CD14-positive monocyte (primary cell): ENCODE measurements at regions not wholly inside any gene's neighbourhood (a gene's known extent, or its start where the extent isn't known, plus 50 kb on each side); places are given as distances from the start of the nearest gene placed in this dataset.

Experiments used
- DNase-seq, 3 donors: peaks; one replicate each; pipeline ENCODE4 v3.0.0-alpha.2; 2011 to 2022
- H2AFZ ChIP-seq: 2 replicates; pipeline ENCODE4 v1.6.0; 2012; ENCODE audit warnings: mild to moderate bottlenecking, low read depth, low read length, inconsistent platforms; ENCODE audit not compliant: insufficient read depth, poor library complexity, severe bottlenecking
- H3K27ac ChIP-seq, 2 donors: 1 replicate in 1 of 2; 2 replicates in 1 of 2; pipeline ENCODE4 v1.5.1; 2012 to 2013; ENCODE audit warnings: low read length in 2 of 2, control low read depth in 1 of 2, inconsistent platforms in 1 of 2, low read depth in 1 of 2, mild to moderate bottlenecking in 1 of 2
- H3K27me3 ChIP-seq, 2 donors: one replicate each; pipeline versions ENCODE4 v1.6.0 to v1.6.1; 2011 to 2013; ENCODE audit warnings: low read length in 2 of 2; ENCODE audit not compliant: control insufficient read depth in 2 of 2, insufficient read depth in 2 of 2
- H3K36me3 ChIP-seq, 2 donors: replicated peaks in 1 of 2; 1 replicate in 1 of 2; 2 replicates in 1 of 2; pipeline versions ENCODE4 v1.5.1 to v1.6.1; 2012 to 2013; ENCODE audit warnings: low read length in 2 of 2, control low read depth in 1 of 2, inconsistent platforms in 1 of 2, mild to moderate bottlenecking in 1 of 2; ENCODE audit not compliant: insufficient read depth in 2 of 2, control insufficient read depth in 1 of 2
- H3K4me1 ChIP-seq, 2 donors: 1 replicate in 1 of 2; 2 replicates in 1 of 2; pipeline versions ENCODE4 v1.5.1 to v1.6.1; 2012 to 2013; ENCODE audit warnings: low read length in 2 of 2, control low read depth in 1 of 2, inconsistent platforms in 1 of 2, mild to moderate bottlenecking in 1 of 2, moderate library complexity in 1 of 2; ENCODE audit not compliant: insufficient read depth in 2 of 2, control insufficient read depth in 1 of 2
- H3K4me2 ChIP-seq: replicated peaks from 2 replicates; pipeline ENCODE3; 2012; ENCODE audit warnings: low read length, moderate library complexity, mild to moderate bottlenecking; ENCODE audit not compliant: poor library complexity, severe bottlenecking; ENCODE audit errors: extremely low read depth
- H3K4me3 ChIP-seq, 3 experiments: fragments of 200-600 bp in 1 of 3; sonication (generic) in 1 of 3; replicated peaks in 1 of 3; 1 replicate in 2 of 3; 2 replicates in 1 of 3; pipeline ENCODE4 v1.5.1; 2011 to 2013; ENCODE audit warnings: low read length in 3 of 3, mild to moderate bottlenecking in 3 of 3, control low read depth in 2 of 3, low read depth in 2 of 3, inconsistent platforms in 1 of 3, moderate library complexity in 1 of 3
- H3K79me2 ChIP-seq: 2 replicates; pipeline ENCODE4 v1.6.0; 2012; ENCODE audit warnings: mild to moderate bottlenecking, control low read depth, inconsistent platforms, low read length, moderate library complexity; ENCODE audit not compliant: insufficient read depth
- H3K9ac ChIP-seq: 2 replicates; pipeline ENCODE4 v1.6.0; 2017; ENCODE audit warnings: low read length, mild to moderate bottlenecking; ENCODE audit not compliant: insufficient read depth, poor library complexity, severe bottlenecking
- H3K9me3 ChIP-seq, 2 donors: replicated peaks in 1 of 2; 1 replicate in 1 of 2; 2 replicates in 1 of 2; pipeline versions ENCODE4 v1.5.1 to v1.6.1; 2012 to 2013; ENCODE audit warnings: low read length in 2 of 2, control low read depth in 1 of 2; ENCODE audit not compliant: control insufficient read depth in 1 of 2, insufficient read depth in 1 of 2
- H4K20me1 ChIP-seq: 2 replicates; pipeline ENCODE4 v1.6.0; 2012; ENCODE audit warnings: mild to moderate bottlenecking, low read length, control low read depth, moderate library complexity; ENCODE audit not compliant: insufficient read depth
- H3K27ac Mint-ChIP-seq, 7 donors: one replicate each; pipeline ENCODE4 v1.8.0; 2020; ENCODE audit warnings: mild to moderate bottlenecking in 7 of 7, mixed read lengths in 7 of 7, moderate library complexity in 6 of 7, inconsistent platforms in 2 of 7
- H3K27me3 Mint-ChIP-seq, 3 donors: one replicate each; pipeline ENCODE4 v1.8.0; 2021 to 2022; ENCODE audit warnings: low read depth in 3 of 3, mild to moderate bottlenecking in 3 of 3, mixed read lengths in 3 of 3, moderate library complexity in 3 of 3, inconsistent platforms in 1 of 3
- H3K36me3 Mint-ChIP-seq, 2 donors: one replicate each; pipeline ENCODE4 v1.8.0; 2020; ENCODE audit warnings: mixed read lengths in 2 of 2, inconsistent platforms in 1 of 2, mild to moderate bottlenecking in 1 of 2
- H3K4me1 Mint-ChIP-seq: one replicate; pipeline ENCODE4 v1.8.0; 2020; ENCODE audit warnings: mild to moderate bottlenecking, mixed read lengths
- H3K4me3 Mint-ChIP-seq, 2 donors: one replicate each; pipeline ENCODE4 v1.8.0; 2020; ENCODE audit warnings: mild to moderate bottlenecking in 2 of 2, mixed read lengths in 2 of 2, moderate library complexity in 1 of 2
- H3K9me3 Mint-ChIP-seq, 7 donors: one replicate each; pipeline ENCODE4 v1.8.0; 2020 to 2022; ENCODE audit warnings: mixed read lengths in 7 of 7, mild to moderate bottlenecking in 6 of 7, moderate library complexity in 6 of 7, inconsistent platforms in 2 of 7
- CTCF ChIP-seq: fragments of 200-600 bp; IDR thresholded peaks from one replicate; pipeline ENCODE4 v1.8.0; 2022; ENCODE audit warnings: antibody characterized with exemption, mild to moderate bottlenecking
- WGBS: methylation state at CpG from one replicate; pipeline ENCODE4 v1.1.5; 2013; ENCODE audit warnings: missing lambda C conversion rate; ENCODE audit not compliant: insufficient coverage; 5-methylcytosine and 5-hydroxymethylcytosine counted together
- intact Hi-C, 2 donors: fragments of 100-400 bp; cut with micrococcal nuclease; formaldehyde crosslinking; loops; one replicate each; pipeline versions ENCODE4 v1.15.0 to v1.15.1; 2023

GRCh38 chr2:128513961-128514283, 195.3 kb upstream of the HS6ST1 start:
- Mint-ChIP-seq H3K36me3 (no peaks in the 10 kb centered on the region), H3K27me3 (peaks cover under 1 to 6% (median 3%) of the 10 kb centered on the region in 3 donors), H3K27ac (peak overlapping the region; percentile 94 to 99 (median 98)), H3K4me1 (peaks cover 53% of the 10 kb centered on the region), H3K9me3 (peaks cover 0 to 2% (median 0%) of the 10 kb centered on the region in 7 donors), H3K4me3 (peak overlapping the region; percentile 67 to 88)
- peak overlapping the region; percentile 66 for H3K4me2 ChIP-seq
- no peaks in the 10 kb centered on the region for H3K27me3 ChIP-seq
- TF ChIP-seq CTCF: no peak
- peak overlapping the region; percentile 24 for H2AFZ ChIP-seq
- peaks cover 51 to 54% of the 10 kb centered on the region in 2 donors for H3K4me1 ChIP-seq
- intact Hi-C loops: loop anchor here in 1 of 2 donors (10.0 kb wide), 1 partner anchor 221 kb away; no protein-coding TSS in a partner anchor
- no peaks in the 10 kb centered on the region for H3K9me3 ChIP-seq
- no peaks in the 10 kb centered on the region for H3K79me2 ChIP-seq
- H3K4me3 ChIP-seq: peak overlapping the region; percentile 18 to 67 (median 20)
- H3K9ac ChIP-seq: peak overlapping the region; percentile 49
- no peaks in the 10 kb centered on the region for H4K20me1 ChIP-seq
- DNase-seq: peak; percentile 85 to 93 (median 90)
- no peaks in the 10 kb centered on the region for H3K36me3 ChIP-seq
- peak overlapping the region; percentile 91 to 92 for H3K27ac ChIP-seq
- 0% methylated on average over 1 of the region's 3 CpGs for WGBS

GRCh38 chr2:128514555-128514955, 195.9 kb upstream of the HS6ST1 start:
- Histone ChIP-seq H3K27ac (peak overlapping the region; percentile 91 to 92), H4K20me1 (no peaks in the 10 kb centered on the region), H3K9me3 (no peaks in the 10 kb centered on the region), H3K4me1 (peaks cover 54 to 58% of the 10 kb centered on the region in 2 donors), H2AFZ (no peak overlapping the region), H3K27me3 (no peaks in the 10 kb centered on the region), H3K36me3 (no peaks in the 10 kb centered on the region), H3K4me2 (peak overlapping the region; percentile 66), H3K9ac (peak overlapping the region; percentile 49), H3K79me2 (no peaks in the 10 kb centered on the region), H3K4me3 (peak overlapping the region in 1 of 3 experiments; percentile 67)
- WGBS: 95% methylated on average over 8 of the region's 13 CpGs
- intact Hi-C loops: loop anchor here in 1 of 2 donors (10.0 kb wide), 1 partner anchor 220 kb away; no protein-coding TSS in a partner anchor
- DNase-seq: no peak
- H3K9me3 Mint-ChIP-seq: peaks cover 0 to 2% (median 0%) of the 10 kb centered on the region in 7 donors
- H3K4me1 Mint-ChIP-seq: peaks cover 54% of the 10 kb centered on the region
- peaks cover 3 to 6% (median 3%) of the 10 kb centered on the region in 3 donors for H3K27me3 Mint-ChIP-seq
- no peak for TF ChIP-seq CTCF
- H3K36me3 Mint-ChIP-seq: no peaks in the 10 kb centered on the region
- peak overlapping the region in 1 of 2 donors; percentile 88 for H3K4me3 Mint-ChIP-seq
- H3K27ac Mint-ChIP-seq: peak overlapping the region; percentile 94 to 99 (median 98)
